OCI-M2 (cell line): ENCODE measurements at regions not wholly inside any gene's neighbourhood (a gene's known extent, or its start where the extent isn't known, plus 50 kb on each side); places are given as distances from the start of the nearest gene placed in this dataset.

ENCODE experiments used
- DNase-seq: peaks from one replicate; lab custom pipeline; 2025; ENCODE audit not compliant: unreplicated experiment; lab: John Stamatoyannopoulos, UW

DNA sequence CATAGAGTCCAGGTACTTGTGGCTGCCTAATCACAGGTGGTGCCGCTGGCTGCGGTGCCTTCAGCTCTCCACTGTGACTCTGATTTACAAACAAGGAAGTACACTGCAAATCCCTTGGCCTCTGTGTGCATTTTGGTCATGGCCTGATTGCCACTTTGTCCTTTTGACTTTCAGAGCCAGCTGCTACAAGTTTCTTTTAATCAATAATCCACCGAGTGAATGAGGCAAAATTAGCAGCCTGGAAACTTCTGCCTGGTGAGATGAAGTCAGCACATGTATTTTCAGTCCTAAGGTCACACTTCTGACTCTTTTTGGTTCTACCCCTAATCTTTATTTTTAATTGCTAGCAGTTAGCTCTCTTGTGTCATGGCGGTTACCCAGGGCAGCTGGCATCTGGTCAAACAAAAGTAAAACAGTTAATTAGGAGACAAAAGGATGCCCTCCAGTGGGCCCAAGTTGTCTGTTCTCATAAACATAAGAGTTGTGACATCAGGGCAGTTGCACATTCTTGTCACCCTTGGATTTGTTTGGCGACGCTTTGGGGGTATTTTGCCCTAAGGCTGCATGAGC lies 62.3 kb upstream of the LNX1 start:
- DNase-seq = no peak

DNA sequence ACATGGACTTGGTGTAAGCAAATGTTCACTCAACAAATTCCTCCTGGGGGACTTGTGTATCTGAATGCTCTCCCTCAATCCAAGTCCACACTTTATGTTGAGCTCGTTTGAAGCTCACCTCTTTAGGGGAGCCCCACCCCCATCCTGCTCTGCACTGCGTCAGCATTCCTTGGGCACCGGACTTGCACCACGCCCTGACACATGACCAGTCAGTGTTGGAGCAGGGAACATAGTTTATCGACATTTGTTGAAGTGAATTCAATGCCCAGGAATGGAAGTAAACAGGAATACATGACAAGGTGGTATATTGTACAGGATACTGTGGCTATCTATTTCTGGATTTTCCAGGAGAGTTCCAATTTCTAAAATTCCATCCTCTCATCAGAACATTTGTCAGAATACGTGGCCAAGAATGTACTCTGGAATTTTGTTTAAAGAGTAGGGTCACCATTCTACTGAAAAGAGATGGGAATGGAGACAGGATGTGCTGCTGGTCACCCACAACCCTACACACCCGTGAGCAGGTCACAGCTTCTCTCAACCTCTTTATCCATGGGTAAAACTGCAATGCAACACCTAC lies 60.0 kb upstream of the LNX1 start:
- no peak for DNase-seq

DNA sequence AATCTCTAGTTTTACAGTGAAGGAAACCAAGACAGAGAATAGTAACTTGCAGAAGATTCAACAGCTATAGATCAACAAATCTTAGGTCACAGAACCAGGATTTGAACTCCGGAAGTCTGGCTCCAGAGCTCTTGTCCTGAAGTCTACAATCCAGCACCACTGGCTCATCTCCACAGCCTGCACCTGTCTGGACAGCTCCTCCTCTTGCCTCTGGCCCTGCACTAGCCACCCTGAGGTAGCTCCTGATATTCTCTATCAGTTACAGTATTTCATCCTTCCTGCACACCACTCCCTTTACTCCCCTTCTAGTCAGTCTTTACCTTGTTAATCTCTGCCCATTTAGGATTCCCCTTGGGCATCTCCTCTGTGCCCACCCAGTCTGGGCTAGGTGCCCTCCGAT lies 58.1 kb upstream of the LNX1 start:
- no peak for DNase-seq

DNA sequence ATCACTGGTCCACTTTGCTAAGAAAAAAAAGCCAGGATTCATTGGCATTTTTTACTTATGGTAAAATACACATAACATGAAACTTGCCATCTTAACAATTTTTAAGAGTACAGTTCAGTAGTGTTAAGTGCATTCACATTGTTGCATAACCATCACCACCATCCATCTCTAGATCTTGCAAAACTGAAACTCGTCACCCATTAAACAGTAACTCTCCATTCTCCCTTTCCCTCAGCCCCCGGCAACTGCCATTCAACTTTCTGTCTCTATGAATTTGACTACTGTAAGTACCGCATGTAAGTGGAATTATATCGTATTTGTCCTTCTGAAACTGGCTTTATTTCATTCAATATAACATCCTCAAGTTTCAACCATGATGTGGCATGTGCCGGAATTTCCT lies 56.3 kb upstream of the LNX1 start:
- no peak for DNase-seq

DNA sequence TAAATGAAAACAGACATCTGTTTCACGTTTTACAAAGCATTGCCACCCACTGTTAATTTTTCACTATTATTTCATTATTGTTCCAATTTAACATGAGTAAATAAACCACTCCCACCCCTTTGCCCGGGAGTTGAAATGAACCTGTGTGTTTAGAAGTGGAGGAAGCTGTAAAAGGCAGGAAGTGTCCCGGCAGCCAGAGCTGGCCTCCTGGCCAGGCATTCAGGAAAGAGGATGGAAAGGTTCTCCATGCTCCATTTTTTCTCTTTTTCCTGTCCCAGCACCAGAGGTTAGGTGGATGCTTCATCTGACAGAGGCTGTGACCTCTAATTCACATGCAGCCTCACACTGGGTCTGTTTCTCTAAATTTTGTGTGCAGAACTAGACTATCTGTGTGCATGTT lies 55.5 kb upstream of the LNX1 start:
- DNase-seq = no peak

DNA sequence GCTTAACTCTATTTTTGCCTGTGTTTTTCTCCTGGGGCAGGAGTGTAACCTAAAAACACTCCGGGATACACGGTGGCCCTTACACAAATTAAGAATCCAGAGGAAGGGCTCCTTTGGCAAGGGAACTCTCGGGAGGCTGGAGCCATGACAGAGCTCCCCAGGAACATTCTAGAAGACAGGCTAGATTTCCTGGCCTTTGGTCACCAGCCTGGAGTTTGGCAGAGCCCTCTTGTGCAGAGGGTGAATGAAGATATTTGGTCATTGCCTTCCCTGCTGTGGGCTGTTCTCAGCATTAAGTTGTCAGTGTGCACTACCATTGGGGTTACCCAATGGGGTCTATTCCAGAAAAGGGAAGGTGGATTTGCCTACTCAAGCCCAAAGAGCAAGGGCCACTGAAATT lies 53.8 kb upstream of the LNX1 start:
- DNase-seq = no peak

DNA sequence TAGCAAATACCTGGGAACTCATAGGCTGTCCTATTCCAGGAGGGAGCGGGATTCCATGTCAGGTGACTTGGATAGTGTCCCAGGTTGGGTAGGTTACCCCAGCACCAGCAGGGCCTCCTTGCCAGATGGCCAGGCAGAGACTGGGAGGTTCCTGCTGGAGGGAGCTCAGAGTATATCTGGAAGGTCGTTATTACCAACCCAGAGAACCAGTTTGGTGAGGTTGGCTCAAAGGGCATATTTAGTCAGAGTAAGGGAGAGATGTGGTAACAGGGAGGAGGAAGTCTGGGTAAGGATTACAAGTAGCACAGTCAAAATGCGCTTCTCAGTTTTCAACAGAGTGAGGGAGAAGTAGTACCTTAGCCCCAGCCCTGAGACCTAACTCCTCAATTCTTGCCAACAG lies 53.3 kb upstream of the LNX1 start:
- no peak for DNase-seq
